Adrenal gland (tissue), 9 donors: ENCODE measurements at regions not wholly inside any gene's neighbourhood (a gene's known extent, or its start where the extent isn't known, plus 50 kb on each side); places are given as distances from the start of the nearest gene placed in this dataset.

Source experiments
- DNase-seq, 7 donors: peaks; one replicate each; pipeline ENCODE4 v3.0.0-alpha.2; 2019 to 2020
- H3K27ac ChIP-seq, 5 donors: fragments of 200-600 bp; sonication (generic) in 4 of 5; 1 replicate in 3 of 5; 2 replicates in 2 of 5; pipeline versions ENCODE4 v1.5.1 to v1.8.0; 2016 to 2020; ENCODE audit warnings: mild to moderate bottlenecking in 1 of 5
- H3K27me3 ChIP-seq: fragments of 200-600 bp; 2 replicates; pipeline ENCODE4 v1.8.0; 2021
- H3K36me3 ChIP-seq, 2 donors: fragments of 200-600 bp; replicated peaks in 1 of 2; 1 replicate in 1 of 2; 2 replicates in 1 of 2; pipeline versions ENCODE4 v1.5.1 to v1.8.0; 2018 to 2022
- H3K4me1 ChIP-seq, 2 donors: fragments of 200-600 bp; replicated peaks in 1 of 2; 1 replicate in 1 of 2; 2 replicates in 1 of 2; pipeline versions ENCODE4 v1.5.1 to v1.8.0; 2018 to 2021
- H3K4me3 ChIP-seq, 4 donors: fragments of 200-600 bp; sonication (generic) in 3 of 4; one replicate each; pipeline ENCODE4 v1.5.1; 2016 to 2018
- H3K9me3 ChIP-seq, 3 donors: fragments of 200-600 bp; sonication (generic) in 1 of 3; replicated peaks in 1 of 3; 1 replicate in 2 of 3; 2 replicates in 1 of 3; pipeline versions ENCODE4 v1.5.1 to v1.8.0; 2016 to 2021
- POLR2A ChIP-seq, 2 donors: fragments of 450-650 bp; IDR thresholded peaks; one replicate each; pipeline ENCODE4 v1.6.1; 2017; ENCODE audit warnings: antibody characterized with exemption in 2 of 2, mild to moderate bottlenecking in 2 of 2, moderate library complexity in 1 of 2
- WGBS, 4 donors: extraction: QIAGEN DNeasy Blood & Tissue Kit in 2 of 4; methylation state at CpG; one replicate each; pipeline versions ENCODE4 v1.1.5 to v1.1.7; 2013 to 2017; 5-methylcytosine and 5-hydroxymethylcytosine counted together
- intact Hi-C, 2 donors: fragments of 100-400 bp; cut with DNase I; formaldehyde crosslinking; loops; one replicate each; pipeline versions ENCODE4 v1.14.1 to v1.15.0; 2022 to 2023
- TF ChIP-seq, protein P1 (sequence below), 6 experiments: fragments of 450-650 bp in 4 of 6; fragments of 200-600 bp in 2 of 6; sonication (generic) in 1 of 6; IDR thresholded peaks; 1 replicate in 5 of 6; 2 replicates in 1 of 6; pipeline versions ENCODE4 v1.5.1 to v1.8.0; 2016 to 2021; ENCODE audit warnings: antibody characterized with exemption in 6 of 6, mild to moderate bottlenecking in 2 of 6, moderate library complexity in 1 of 6
- donor health status: healthy with polysubstance abuse.
- donor health status: Bipolar disorder and iron deficiency.
- donor health status: DM: yes; HTN: yes; CAD: no.
- donor health status: DM: no; HTN: no; CAD: no.
- donor health status: DM: no; HTN: no; CAD: no.

DNA sequence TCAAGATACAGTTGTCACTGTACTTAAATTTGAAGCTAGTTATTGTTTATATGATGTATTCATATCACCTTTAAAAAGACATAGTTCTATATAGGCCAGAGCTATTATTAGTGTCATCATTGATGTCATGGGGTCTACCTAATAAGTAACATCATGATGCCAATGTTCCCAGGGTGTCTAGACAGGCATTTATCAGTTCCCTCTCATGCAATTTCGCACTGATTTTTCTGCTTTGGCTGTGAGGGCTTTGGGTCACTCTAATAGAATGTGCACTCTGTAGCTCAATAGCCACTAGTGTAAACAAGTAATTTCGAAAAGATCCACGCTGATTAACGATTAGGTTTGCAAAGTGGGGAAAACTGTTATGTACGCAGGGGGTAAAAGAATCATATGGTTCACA is 1651.3 kb downstream of the SLITRK5 start:
- H3K4me1 ChIP-seq = no peaks in the 10 kb centered on the region
- no peak for DNase-seq
- H3K9me3 ChIP-seq = no peaks in the 10 kb centered on the region
- intact Hi-C loops = no loop called here
- 69 to 76% (median 73%) methylated on average over 5 of the region's 5 CpGs for WGBS, 4 donors
- TF ChIP-seq, protein P1, sequence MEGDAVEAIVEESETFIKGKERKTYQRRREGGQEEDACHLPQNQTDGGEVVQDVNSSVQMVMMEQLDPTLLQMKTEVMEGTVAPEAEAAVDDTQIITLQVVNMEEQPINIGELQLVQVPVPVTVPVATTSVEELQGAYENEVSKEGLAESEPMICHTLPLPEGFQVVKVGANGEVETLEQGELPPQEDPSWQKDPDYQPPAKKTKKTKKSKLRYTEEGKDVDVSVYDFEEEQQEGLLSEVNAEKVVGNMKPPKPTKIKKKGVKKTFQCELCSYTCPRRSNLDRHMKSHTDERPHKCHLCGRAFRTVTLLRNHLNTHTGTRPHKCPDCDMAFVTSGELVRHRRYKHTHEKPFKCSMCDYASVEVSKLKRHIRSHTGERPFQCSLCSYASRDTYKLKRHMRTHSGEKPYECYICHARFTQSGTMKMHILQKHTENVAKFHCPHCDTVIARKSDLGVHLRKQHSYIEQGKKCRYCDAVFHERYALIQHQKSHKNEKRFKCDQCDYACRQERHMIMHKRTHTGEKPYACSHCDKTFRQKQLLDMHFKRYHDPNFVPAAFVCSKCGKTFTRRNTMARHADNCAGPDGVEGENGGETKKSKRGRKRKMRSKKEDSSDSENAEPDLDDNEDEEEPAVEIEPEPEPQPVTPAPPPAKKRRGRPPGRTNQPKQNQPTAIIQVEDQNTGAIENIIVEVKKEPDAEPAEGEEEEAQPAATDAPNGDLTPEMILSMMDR (IDR thresholded peaks at IDR 0.05) = no peak
- no peak for TF ChIP-seq POLR2A (IDR thresholded peaks at IDR 0.05)
- H3K4me3 ChIP-seq = no peak overlapping the region
- no peaks in the 10 kb centered on the region for H3K36me3 ChIP-seq
- H3K27ac ChIP-seq = no peak overlapping the region
- H3K27me3 ChIP-seq = no peaks in the 10 kb centered on the region

DNA sequence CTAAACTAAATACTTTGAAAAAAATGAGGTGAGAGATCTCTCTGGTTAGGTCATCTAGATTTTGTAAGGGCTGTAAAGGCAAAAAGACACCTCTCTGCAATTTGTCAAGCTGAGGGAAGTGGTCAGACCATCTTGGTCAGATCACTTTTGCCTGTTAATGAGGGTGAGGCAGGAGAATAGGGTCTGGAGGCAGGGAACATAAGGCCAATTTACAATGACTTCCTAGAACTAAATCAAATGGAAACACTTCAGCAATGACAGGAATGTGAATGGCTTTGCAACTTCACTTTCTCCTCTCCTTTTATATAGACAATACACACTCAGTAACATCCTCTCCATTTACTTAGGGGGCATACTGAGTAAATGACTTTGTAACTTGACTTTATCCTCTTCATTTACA is 1653.4 kb downstream of the SLITRK5 start:
- H3K9me3 ChIP-seq = no peaks in the 10 kb centered on the region
- DNase-seq = no peak
- no peaks in the 10 kb centered on the region for H3K27me3 ChIP-seq
- intact Hi-C loops = no loop called here
- H3K4me1 ChIP-seq = no peaks in the 10 kb centered on the region
- no peak overlapping the region for H3K27ac ChIP-seq
- no peak overlapping the region for H3K4me3 ChIP-seq
- TF ChIP-seq POLR2A (IDR thresholded peaks at IDR 0.05) = no peak
- TF ChIP-seq, protein P1 (IDR thresholded peaks at IDR 0.05) = no peak
- H3K36me3 ChIP-seq = no peaks in the 10 kb centered on the region

DNA sequence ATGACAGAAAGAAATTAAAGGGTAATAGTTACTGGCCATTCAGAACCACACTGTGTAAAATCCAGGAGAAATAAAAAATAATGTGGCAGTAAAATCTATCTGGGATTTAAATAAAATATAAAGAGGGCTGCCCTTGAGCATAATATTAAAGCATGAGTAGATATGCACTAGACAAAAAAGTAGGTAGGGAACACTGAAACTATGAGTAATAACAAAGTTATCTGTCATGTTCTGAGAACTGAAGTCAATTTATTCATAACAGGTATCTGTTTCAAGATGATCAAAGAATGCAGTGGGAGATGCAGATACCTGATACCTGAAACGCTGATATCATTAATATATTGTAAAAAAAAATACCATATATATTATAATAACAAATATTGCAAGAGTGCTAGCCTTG is 1672.0 kb downstream of the SLITRK5 start:
- Histone ChIP-seq H3K4me3 (no peak overlapping the region), H3K36me3 (no peaks in the 10 kb centered on the region), H3K4me1 (no peaks in the 10 kb centered on the region), H3K27me3 (no peaks in the 10 kb centered on the region), H3K27ac (no peak overlapping the region), H3K9me3 (no peaks in the 10 kb centered on the region)
- no peak for TF ChIP-seq POLR2A (IDR thresholded peaks at IDR 0.05)
- TF ChIP-seq, protein P1 (IDR thresholded peaks at IDR 0.05) = no peak
- intact Hi-C loops = no loop called here
- DNase-seq = no peak
- 75 to 81% (median 78%) methylated on average over 1 of the region's 1 CpG for WGBS, 4 donors

DNA sequence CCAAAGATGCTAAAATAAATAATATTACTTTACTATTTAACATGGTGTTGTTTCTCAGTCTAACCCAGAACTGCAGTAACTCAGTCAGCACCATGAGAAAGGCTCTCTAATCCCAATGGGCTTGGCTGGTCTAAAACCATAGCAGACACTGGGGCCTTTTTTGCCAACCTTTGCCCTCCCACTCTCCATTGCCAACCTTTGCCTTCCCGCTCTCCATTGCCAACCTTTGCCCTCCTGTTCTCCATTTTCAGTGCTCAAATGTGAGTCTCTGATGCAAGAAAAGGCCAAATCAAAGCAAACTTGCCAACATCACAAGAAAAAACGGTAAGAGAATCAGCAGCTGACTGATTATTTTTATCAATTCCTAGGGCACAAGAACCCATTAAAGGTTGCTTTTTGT is 1681.2 kb downstream of the SLITRK5 start:
- H3K27ac ChIP-seq = no peak overlapping the region
- TF ChIP-seq, protein P1 (IDR thresholded peaks at IDR 0.05) = no peak
- no peak for TF ChIP-seq POLR2A (IDR thresholded peaks at IDR 0.05)
- no peaks in the 10 kb centered on the region for H3K27me3 ChIP-seq
- no peak overlapping the region for H3K4me3 ChIP-seq
- no peak for DNase-seq
- H3K4me1 ChIP-seq = no peaks in the 10 kb centered on the region
- no peaks in the 10 kb centered on the region for H3K9me3 ChIP-seq
- H3K36me3 ChIP-seq = no peaks in the 10 kb centered on the region
- WGBS, 4 donors = 86 to 90% (median 88%) methylated on average over 2 of the region's 2 CpGs
- intact Hi-C loops = loop anchor here in 1 of 2 donors (10.0 kb wide), 1 partner anchor 342 kb away; no protein-coding TSS in a partner anchor
